GM12878 (cell line): ENCODE measurements at regions not wholly inside any gene's neighbourhood (a gene's known extent, or its start where the extent isn't known, plus 50 kb on each side); places are given as distances from the start of the nearest gene placed in this dataset.

Source experiments
- ASH2L ChIP-seq: fragments of 300-600, 200-600 bp; sonication (generic); IDR thresholded peaks from 2 replicates; pipeline ENCODE4 v1.6.1; 2017; ENCODE audit warnings: low read depth, mild to moderate bottlenecking, borderline replicate concordance
- ATF2 ChIP-seq: IDR thresholded peaks from 2 replicates; pipeline ENCODE4 v1.6.1; 2012; ENCODE audit warnings: low read length, inconsistent platforms
- CREB1 ChIP-seq: IDR thresholded peaks from 2 replicates; pipeline ENCODE4 v1.6.1; 2012; ENCODE audit warnings: low read depth, mild to moderate bottlenecking, inconsistent platforms
- CREM ChIP-seq: IDR thresholded peaks from 2 replicates; pipeline ENCODE4 v1.6.1; 2014; ENCODE audit warnings: antibody characterized with exemption, low read depth
- CTCF ChIP-seq, 3 experiments: IDR thresholded peaks in 2 of 3; conservative IDR thresholded peaks in 1 of 3; 2 replicates each; pipeline ENCODE4 v1.5.1; 2011; ENCODE audit warnings: low read depth in 3 of 3, low read length in 3 of 3, mild to moderate bottlenecking in 3 of 3, control low read depth in 2 of 3, moderate library complexity in 2 of 3, inconsistent platforms in 1 of 3, mixed read lengths in 1 of 3; ENCODE audit not compliant: control insufficient read depth in 2 of 3, insufficient read depth in 1 of 3; ENCODE audit errors: extremely low read depth in 1 of 3
- ELK1 ChIP-seq: IDR thresholded peaks from 2 replicates; pipeline ENCODE4 v1.6.1; 2012; ENCODE audit warnings: low read depth, low read length, improper control_type of control experiment
- EP300 ChIP-seq, 2 experiments: fragments of 150-350 bp in 1 of 2; IDR thresholded peaks; 2 replicates each; pipeline ENCODE4 v1.6.1; 2011 to 2012; ENCODE audit warnings: low read depth in 2 of 2, low read length in 2 of 2, borderline replicate concordance in 1 of 2, improper control_type of control experiment in 1 of 2, inconsistent platforms in 1 of 2; ENCODE audit not compliant: control insufficient read depth in 1 of 2
- HDAC6 ChIP-seq: fragments of 200-600 bp; sonication (generic); IDR thresholded peaks from one replicate; pipeline ENCODE4 v1.8.0; 2017; ENCODE audit warnings: antibody characterized with exemption; ENCODE audit not compliant: unreplicated experiment
- NRF1 ChIP-seq: conservative IDR thresholded peaks from 2 replicates; pipeline ENCODE4 v1.6.1; 2011; ENCODE audit warnings: mild to moderate bottlenecking, low read depth, low read length, improper control_type of control experiment
- POLR2A ChIP-seq: IDR thresholded peaks from 2 replicates; pipeline ENCODE4 v1.6.1; 2011; ENCODE audit warnings: low read depth, mild to moderate bottlenecking, low read length
- POLR2AphosphoS5 ChIP-seq: IDR thresholded peaks from 2 replicates; pipeline ENCODE4 v1.6.1; 2011; ENCODE audit warnings: mild to moderate bottlenecking, low read length, inconsistent platforms
- RAD51 ChIP-seq: fragments of 450-650 bp; IDR thresholded peaks from 2 replicates; pipeline ENCODE4 v1.6.1; 2016; ENCODE audit warnings: moderate library complexity, mild to moderate bottlenecking, inconsistent platforms
- TAF1 ChIP-seq: IDR thresholded peaks from 2 replicates; pipeline ENCODE4 v1.6.1; 2011; ENCODE audit warnings: mild to moderate bottlenecking, low read depth, low read length, borderline replicate concordance
- USF1 ChIP-seq: IDR thresholded peaks from 2 replicates; pipeline ENCODE4 v1.6.1; 2011; ENCODE audit warnings: borderline replicate concordance, low read depth, mild to moderate bottlenecking, moderate library complexity, mixed read lengths, low read length; ENCODE audit not compliant: insufficient read depth; ENCODE audit errors: extremely low read length

GRCh38 chr13:53340505-53341143 lies 312.0 kb downstream of the OLFM4 start:
- TF ChIP-seq RAD51: no peak
- no peak for TF ChIP-seq CREM
- no peak for TF ChIP-seq CTCF (IDR thresholded peaks at IDR 0.05 in 2 of 3, conservative IDR thresholded peaks at IDR 0.05 in 1 of 3; ENCODE audit: control insufficient read depth in 2 of 3, extremely low read depth in 1 of 3, insufficient read depth in 1 of 3, low read depth in 3 of 3, low read length in 3 of 3)
- no peak for TF ChIP-seq ELK1
- TF ChIP-seq EP300 (IDR thresholded peaks at IDR 0.05; ENCODE audit: borderline replicate concordance in 1 of 2, control insufficient read depth in 1 of 2, low read depth in 2 of 2, low read length in 2 of 2): no peak
- TF ChIP-seq NRF1: no peak
- TF ChIP-seq POLR2AphosphoS5: no peak
- no peak for TF ChIP-seq POLR2A
- TF ChIP-seq HDAC6: no peak
- no peak for TF ChIP-seq ASH2L
- no peak for TF ChIP-seq USF1
- no peak for TF ChIP-seq ATF2
- no peak for TF ChIP-seq TAF1
- no peak for TF ChIP-seq CREB1
